ENCODE measurements at regions not wholly inside any gene's neighbourhood (a gene's known extent, or its start where the extent isn't known, plus 50 kb on each side); places are given as distances from the start of the nearest gene placed in this dataset.

DNA sequence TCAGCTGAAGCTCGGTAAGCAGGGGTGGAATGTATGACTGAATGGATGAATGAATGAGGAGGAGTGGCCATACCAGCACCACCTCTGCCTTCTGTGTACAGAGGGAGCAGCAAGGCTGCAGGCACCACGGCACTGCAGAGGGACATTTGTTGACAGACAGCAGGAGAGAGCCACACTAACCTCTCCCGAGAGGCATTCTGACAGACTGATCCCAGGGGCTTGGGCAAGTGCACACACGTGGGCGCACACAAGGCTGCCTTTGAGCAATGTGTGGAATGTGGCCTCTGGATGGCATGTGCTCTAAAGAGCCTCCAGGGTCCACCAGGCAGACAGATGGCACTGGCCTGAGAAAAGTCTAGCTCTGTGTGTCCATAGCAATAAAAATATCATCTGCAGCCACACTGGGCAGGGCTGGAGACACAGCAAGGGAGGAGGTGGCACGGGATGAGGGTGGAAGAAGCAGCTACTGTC is 111.8 kb downstream of the ACTL7B start (continued):
- TF ChIP-seq, protein P1, sequence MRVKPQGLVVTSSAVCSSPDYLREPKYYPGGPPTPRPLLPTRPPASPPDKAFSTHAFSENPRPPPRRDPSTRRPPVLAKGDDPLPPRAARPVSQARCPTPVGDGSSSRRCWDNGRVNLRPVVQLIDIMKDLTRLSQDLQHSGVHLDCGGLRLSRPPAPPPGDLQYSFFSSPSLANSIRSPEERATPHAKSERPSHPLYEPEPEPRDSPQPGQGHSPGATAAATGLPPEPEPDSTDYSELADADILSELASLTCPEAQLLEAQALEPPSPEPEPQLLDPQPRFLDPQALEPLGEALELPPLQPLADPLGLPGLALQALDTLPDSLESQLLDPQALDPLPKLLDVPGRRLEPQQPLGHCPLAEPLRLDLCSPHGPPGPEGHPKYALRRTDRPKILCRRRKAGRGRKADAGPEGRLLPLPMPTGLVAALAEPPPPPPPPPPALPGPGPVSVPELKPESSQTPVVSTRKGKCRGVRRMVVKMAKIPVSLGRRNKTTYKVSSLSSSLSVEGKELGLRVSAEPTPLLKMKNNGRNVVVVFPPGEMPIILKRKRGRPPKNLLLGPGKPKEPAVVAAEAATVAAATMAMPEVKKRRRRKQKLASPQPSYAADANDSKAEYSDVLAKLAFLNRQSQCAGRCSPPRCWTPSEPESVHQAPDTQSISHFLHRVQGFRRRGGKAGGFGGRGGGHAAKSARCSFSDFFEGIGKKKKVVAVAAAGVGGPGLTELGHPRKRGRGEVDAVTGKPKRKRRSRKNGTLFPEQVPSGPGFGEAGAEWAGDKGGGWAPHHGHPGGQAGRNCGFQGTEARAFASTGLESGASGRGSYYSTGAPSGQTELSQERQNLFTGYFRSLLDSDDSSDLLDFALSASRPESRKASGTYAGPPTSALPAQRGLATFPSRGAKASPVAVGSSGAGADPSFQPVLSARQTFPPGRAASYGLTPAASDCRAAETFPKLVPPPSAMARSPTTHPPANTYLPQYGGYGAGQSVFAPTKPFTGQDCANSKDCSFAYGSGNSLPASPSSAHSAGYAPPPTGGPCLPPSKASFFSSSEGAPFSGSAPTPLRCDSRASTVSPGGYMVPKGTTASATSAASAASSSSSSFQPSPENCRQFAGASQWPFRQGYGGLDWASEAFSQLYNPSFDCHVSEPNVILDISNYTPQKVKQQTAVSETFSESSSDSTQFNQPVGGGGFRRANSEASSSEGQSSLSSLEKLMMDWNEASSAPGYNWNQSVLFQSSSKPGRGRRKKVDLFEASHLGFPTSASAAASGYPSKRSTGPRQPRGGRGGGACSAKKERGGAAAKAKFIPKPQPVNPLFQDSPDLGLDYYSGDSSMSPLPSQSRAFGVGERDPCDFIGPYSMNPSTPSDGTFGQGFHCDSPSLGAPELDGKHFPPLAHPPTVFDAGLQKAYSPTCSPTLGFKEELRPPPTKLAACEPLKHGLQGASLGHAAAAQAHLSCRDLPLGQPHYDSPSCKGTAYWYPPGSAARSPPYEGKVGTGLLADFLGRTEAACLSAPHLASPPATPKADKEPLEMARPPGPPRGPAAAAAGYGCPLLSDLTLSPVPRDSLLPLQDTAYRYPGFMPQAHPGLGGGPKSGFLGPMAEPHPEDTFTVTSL (CRISPR knock-in tag; IDR thresholded peaks at IDR 0.05; ENCODE audit: borderline replicate concordance): peak; percentile 25; the same call in 1 of the 2 replicates
- TF ChIP-seq ZEB1 (IDR thresholded peaks at IDR 0.05; ENCODE audit: insufficient replicate concordance, low read depth): no peak
- TF ChIP-seq, protein P2, sequence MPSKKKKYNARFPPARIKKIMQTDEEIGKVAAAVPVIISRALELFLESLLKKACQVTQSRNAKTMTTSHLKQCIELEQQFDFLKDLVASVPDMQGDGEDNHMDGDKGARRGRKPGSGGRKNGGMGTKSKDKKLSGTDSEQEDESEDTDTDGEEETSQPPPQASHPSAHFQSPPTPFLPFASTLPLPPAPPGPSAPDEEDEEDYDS (CRISPR knock-in tag; IDR thresholded peaks at IDR 0.05): no peak
- no peak for TF ChIP-seq SMAD9 (CRISPR knock-in tag; IDR thresholded peaks at IDR 0.05)
- TF ChIP-seq RFX5 (IDR thresholded peaks at IDR 0.05; ENCODE audit: low read depth, low read length): no peak
- TF ChIP-seq, protein P3, sequence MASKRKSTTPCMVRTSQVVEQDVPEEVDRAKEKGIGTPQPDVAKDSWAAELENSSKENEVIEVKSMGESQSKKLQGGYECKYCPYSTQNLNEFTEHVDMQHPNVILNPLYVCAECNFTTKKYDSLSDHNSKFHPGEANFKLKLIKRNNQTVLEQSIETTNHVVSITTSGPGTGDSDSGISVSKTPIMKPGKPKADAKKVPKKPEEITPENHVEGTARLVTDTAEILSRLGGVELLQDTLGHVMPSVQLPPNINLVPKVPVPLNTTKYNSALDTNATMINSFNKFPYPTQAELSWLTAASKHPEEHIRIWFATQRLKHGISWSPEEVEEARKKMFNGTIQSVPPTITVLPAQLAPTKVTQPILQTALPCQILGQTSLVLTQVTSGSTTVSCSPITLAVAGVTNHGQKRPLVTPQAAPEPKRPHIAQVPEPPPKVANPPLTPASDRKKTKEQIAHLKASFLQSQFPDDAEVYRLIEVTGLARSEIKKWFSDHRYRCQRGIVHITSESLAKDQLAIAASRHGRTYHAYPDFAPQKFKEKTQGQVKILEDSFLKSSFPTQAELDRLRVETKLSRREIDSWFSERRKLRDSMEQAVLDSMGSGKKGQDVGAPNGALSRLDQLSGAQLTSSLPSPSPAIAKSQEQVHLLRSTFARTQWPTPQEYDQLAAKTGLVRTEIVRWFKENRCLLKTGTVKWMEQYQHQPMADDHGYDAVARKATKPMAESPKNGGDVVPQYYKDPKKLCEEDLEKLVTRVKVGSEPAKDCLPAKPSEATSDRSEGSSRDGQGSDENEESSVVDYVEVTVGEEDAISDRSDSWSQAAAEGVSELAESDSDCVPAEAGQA (IDR thresholded peaks at IDR 0.05; ENCODE audit: low read depth): no peak
- TF ChIP-seq, protein P3 (CRISPR knock-in tag; IDR thresholded peaks at IDR 0.05; ENCODE audit: borderline replicate concordance): no peak
- TF ChIP-seq ZFP36 (IDR thresholded peaks at IDR 0.05; ENCODE audit: borderline replicate concordance, low read depth, low read length, partially characterized antibody): no peak
- TF ChIP-seq NONO (IDR thresholded peaks at IDR 0.05): no peak
- TF ChIP-seq NONO (CRISPR knock-in tag; conservative IDR thresholded peaks at IDR 0.05): no peak
- TF ChIP-seq ZSCAN22 (CRISPR knock-in tag; IDR thresholded peaks at IDR 0.05): no peak
- TF ChIP-seq PHF21A (CRISPR knock-in tag; IDR thresholded peaks at IDR 0.05): 0 out of 2 replicates have a peak, but pooled peaks have one; percentile 22
- TF ChIP-seq, protein P4, sequence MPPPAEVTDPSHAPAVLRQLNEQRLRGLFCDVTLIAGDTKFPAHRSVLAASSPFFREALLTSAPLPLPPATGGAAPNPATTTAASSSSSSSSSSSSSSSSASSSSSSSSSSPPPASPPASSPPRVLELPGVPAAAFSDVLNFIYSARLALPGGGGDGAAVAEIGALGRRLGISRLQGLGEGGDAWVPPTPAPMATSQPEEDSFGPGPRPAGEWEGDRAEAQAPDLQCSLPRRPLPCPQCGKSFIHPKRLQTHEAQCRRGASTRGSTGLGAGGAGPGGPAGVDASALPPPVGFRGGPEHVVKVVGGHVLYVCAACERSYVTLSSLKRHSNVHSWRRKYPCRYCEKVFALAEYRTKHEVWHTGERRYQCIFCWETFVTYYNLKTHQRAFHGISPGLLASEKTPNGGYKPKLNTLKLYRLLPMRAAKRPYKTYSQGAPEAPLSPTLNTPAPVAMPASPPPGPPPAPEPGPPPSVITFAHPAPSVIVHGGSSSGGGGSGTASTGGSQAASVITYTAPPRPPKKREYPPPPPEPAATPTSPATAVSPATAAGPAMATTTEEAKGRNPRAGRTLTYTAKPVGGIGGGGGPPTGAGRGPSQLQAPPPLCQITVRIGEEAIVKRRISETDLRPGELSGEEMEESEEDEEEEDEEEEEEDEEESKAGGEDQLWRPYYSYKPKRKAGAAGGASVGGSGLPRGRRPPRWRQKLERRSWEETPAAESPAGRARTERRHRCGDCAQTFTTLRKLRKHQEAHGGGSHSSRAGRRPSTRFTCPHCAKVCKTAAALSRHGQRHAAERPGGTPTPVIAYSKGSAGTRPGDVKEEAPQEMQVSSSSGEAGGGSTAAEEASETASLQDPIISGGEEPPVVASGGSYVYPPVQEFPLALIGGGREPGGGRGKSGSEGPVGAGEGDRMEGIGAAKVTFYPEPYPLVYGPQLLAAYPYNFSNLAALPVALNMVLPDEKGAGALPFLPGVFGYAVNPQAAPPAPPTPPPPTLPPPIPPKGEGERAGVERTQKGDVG (CRISPR knock-in tag; IDR thresholded peaks at IDR 0.05; ENCODE audit: borderline replicate concordance): no peak
- no peak for TF ChIP-seq ATF7-NPFF (CRISPR knock-in tag; IDR thresholded peaks at IDR 0.05; ENCODE audit: low read depth)

All from HepG2 (cell line).